GM19023 (cell line): ENCODE measurements at regions not wholly inside any gene's neighbourhood (a gene's known extent, or its start where the extent isn't known, plus 50 kb on each side); places are given as distances from the start of the nearest gene placed in this dataset.
"Not testable (repeated sequence)": the region's sequence is repeated elsewhere in the genome, so short reads cannot be mapped to it uniquely, and the experiment has no call there.

Experiments used
- ATAC-seq: cut with Tn5 transposase; IDR thresholded peaks from one replicate; pipeline ENCODE4 v1.9.1; 2021; ENCODE audit warnings: mild to moderate bottlenecking, moderate library complexity; ENCODE audit not compliant: unreplicated experiment

DNA sequence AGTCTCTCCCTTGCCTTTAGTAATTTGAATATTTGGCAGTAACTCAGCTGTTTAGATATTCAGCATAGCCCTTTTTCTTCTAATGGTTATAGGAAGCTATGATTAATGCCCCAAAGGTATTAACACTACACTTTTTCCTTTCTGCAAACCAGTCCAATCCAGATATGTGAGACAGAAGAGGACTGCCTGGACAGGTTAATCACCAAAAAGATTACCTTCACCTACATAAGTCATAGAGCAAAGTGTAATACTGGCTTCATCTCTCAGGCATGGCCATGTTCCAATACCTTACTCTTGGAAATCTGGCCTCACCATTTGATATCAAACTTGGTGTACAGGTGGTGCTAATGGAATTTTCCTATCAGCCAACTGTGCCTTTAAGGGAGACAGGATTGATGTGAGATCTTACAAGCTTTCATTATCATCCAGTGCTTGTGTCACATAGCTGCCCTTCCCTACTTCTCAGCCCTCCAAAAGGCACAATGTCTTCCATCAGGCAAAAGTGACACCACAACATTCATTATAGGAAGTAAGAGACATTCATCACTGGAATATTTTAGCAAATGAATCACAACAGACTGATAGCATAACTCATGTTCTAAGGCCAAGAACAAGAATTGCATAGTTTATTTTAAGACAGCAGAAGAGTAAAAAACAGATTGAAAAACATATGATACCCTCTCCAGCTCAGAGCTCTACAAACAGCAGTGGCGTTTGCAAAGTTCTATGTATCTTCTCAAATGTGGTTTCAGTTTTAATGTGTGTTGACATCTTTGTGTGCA is 91.2 kb upstream of the PAM start:
- no peak for ATAC-seq

- no peak for ATAC-seq
Measured at GRCh38 chr5:102664616-102665335, 90.3 kb upstream of the PAM start.

DNA sequence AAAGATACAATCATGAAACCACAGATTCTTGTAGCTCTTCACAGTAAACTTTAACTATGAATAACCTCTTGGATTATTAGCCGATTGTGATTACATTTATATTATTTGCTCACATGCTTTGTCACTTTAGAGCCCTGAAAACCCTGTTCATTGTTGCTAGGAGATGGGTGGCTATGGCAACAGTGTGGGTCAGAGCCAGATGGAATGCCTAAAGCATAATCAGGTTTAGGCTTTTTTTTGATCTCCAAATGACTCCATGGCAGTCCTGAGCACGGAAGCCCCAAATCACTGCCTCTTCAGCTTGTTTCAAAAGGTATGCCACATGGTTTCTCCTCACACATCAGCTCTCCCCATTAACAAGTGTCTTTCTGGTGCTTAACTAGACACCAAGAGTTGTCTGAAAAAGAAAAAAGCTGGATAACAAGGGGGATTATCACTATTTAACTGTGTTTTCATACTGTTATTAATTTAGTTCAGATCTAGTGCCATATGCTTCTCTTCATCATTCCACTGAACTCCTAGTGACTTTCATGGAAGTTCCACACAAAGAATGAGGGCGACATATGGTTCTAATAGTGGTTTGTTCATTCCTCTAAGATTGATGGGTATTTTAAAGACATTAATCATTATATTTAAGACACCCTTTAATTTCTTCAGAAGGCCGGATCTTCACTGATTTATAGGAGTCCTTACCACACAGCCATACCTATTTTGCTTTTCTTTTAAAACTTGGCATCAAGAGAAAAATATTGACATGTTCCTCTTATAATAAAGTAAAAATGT is 88.8 kb upstream of the PAM start:
- ATAC-seq, result no peak

- no peak for ATAC-seq
Measured at GRCh38 chr5:102668220-102668932, 86.7 kb upstream of the PAM start.

DNA sequence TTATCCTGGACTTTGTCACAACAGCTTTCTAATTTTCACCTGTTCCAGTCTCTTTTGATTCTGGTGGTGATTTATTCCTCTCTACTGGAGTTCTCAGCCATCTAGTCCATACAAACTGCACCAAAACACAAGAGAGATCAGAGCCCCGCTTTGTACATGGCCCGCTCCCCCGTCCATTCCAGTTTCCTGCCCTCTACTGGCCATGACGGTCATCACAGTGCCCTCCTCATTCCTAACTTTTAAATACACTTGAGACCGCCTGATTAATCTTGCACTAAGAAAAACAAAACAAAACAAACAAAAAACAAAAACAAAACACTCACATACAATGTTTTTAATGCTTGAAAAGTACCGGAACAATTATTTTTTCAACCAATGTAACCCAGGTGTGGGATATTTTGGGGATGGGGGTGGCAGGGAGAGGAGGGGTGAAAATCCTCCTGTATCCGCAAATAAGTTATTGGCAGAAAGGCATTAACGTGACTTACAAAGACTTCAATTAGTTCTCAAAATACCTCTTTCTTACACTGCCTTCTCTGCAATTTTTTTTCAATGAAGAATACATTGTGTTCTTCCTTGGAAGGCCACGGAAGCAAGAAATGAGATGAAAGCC is 84.8 kb upstream of the PAM start:
- no peak for ATAC-seq

GRCh38 chr5:102671033-102671734 is 83.9 kb upstream of the PAM start:
- not testable (repeated sequence) for ATAC-seq

DNA sequence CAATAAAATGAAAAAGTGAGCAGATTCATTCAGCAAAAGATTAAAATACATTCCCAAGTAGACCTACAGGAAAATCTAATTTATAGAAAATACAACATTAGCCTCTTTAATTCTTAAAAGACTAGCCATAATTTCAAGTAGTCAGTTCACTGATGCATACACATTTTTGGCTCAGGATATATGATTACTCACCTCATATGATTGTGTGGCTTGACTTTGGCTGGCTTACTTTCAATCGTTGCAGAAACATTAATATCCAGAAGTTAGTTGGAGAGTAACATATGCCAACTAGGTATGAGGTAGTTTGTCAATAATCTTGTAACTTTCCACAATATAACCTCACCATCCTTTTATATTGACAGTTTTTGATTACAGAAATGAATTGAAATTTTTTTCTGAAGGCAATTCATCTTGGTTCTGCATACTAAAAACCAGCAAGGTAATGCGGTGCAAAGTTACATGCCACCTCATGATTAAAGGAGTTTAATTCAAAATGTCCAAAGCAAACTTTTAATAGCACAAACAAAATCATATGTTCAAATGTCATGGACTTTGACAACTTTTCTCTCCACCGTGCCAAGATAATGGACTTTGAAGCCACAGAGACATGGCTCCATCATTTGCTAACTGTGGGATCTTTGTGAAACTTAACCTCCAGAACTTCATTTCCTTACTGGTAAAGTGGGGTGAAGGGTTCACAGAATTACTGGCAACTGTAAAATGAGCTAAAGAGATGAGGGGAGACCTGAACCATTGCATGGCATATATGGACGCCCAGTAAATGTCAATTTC is 76.6 kb upstream of the PAM start:
- no peak for ATAC-seq

- peak; percentile 96 for ATAC-seq
Measured at GRCh38 chr5:102681403-102681983, 73.6 kb upstream of the PAM start.

GRCh38 chr5:102682101-102682647 is 72.9 kb upstream of the PAM start:
- no peak for ATAC-seq

- ATAC-seq, result not testable (repeated sequence)
Measured at GRCh38 chr5:102688076-102688475, 67.0 kb upstream of the PAM start.

- not testable (repeated sequence) for ATAC-seq
Measured at GRCh38 chr5:102688581-102689342, 66.3 kb upstream of the PAM start.

GRCh38 chr5:102690910-102691309 is 64.2 kb upstream of the PAM start:
- no peak for ATAC-seq

GRCh38 chr5:102691434-102691833 is 63.7 kb upstream of the PAM start:
- no peak for ATAC-seq

DNA sequence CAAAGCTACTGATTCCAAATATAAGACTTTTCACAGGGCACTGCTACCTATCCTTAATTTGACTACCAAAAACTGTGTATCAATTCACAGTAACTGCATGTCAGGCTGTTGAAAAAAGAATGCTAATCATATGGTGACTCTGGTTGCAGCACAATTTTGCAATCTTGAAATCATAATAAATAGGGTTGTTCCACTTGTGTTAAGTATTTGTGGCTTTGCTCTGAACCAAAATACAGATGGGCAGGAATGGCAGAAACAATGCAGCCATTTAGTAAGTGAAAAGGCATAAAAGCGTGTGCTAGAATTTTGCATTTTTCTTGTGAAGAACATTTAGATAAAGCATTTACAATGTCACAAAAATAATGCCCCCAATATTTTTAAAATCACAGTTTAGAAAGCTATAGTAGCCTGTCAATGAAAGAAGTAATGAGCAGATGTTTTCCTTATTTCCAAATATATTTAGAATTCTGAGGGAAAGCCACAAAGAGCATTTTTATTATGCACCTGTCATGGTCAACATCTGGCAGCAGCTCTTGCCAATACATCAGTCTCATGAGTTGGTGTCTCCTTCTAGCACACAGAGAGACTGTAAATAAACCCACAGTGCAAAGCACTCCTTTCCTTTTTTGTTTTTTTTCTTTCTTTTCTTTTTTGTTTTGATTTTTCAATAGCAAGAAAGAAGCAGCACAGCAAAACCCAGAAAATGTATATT is 54.8 kb upstream of the PAM start:
- no peak for ATAC-seq

GRCh38 chr5:102700916-102701315 is 54.2 kb upstream of the PAM start:
- no peak for ATAC-seq

DNA sequence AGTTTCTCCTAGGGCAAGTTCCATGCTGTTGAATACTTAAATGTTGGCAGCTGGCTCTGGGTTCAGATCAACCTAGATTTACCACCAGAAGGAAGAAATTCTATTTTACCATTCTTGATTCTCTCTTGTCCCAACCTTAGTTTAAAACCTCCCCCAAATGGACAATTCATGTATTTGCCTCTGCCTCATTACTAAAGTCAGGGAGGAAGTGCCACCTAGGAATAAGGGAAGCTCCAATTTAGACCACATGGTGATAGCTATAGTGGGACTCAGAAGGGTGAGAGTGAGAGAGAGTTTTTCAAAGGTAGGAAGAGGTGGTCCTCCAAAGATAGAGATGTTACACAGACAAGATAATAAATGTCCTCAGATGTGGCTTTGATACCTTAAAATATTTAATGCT is 53.4 kb upstream of the PAM start:
- no peak for ATAC-seq
